ENCODE measurements at regions not wholly inside any gene's neighbourhood (a gene's known extent, or its start where the extent isn't known, plus 50 kb on each side); places are given as distances from the start of the nearest gene placed in this dataset.
A peak's percentile ranks its signal among the peaks of the same experiment; 100 is the strongest.
"Not testable (repeated sequence)": the region's sequence is repeated elsewhere in the genome, so short reads cannot be mapped to it uniquely, and the experiment has no call there.

DNA sequence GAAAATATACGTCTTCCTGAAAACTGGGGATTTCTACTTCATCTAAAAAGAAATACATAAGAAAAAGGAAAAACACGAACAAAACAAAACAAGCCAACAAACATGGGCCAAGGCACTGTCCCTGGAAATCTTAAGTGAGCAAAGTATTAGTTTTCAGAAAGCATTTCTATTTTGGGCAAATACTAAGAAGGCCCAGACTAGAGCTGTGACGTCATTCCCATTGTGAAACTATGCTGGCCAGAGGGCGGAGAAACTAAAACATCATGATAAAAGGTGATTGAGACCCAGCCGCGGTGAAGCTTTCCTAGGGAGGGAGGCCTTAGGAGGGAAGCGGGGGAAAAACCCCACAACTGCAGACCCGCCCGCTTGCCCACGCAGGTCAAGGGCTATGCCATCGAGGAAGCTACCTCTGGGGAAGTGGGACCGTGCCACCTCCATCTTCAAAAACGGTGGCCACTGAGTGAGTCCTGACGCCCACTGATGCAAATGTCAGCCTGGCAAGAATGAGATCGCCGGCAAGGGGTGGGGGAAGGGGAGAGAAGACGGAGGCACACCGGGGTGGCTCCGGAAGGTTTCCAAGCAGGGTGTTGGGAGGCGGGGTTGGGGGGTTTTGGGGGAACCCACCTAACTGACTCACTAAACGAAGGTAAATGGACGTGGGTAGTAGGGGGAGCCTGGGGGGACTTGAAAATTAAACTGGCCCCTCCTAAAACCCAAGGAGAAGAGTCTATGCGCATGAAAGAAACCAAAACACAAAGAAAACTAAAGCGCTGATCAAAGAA lies 1504.6 kb upstream of the DEFB115 start:
- H3K27ac Mint-ChIP-seq; DNase-seq; H3K4me1 Mint-ChIP-seq (ENCODE audit: low read depth in 2 of 2); ATAC-seq (replicated peaks); H3K36me3 Mint-ChIP-seq (ENCODE audit: insufficient read depth): not testable (repeated sequence)
- Mint-ChIP-seq H3K27me3 (peaks cover 0 to 22% of the 10 kb centered on the region in 2 donors), H3K4me3 (peak overlapping the region in 1 of 2 donors; percentile 18), H3K9me3 (peaks cover 27 to 39% of the 10 kb centered on the region in 2 donors)

DNA sequence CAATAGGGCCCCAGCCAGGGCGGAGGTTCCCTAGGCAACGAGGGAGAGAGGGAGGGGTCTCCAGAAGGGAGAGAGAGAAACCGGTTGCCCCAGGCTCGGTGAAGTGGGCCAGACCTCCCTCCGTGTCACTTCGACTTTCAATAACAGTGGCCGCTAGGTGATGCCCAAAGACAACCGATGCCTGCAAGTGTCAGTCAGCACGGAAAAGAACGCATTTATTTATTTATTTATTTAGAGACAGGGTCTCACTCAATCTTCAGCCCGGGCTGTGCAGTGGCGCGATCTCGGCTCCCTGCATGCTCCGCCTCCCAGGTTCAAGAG lies 1504.1 kb upstream of the DEFB115 start:
- DNase-seq; ATAC-seq (replicated peaks); H3K4me3 Mint-ChIP-seq; H3K4me1 Mint-ChIP-seq (ENCODE audit: low read depth in 2 of 2); H3K27ac Mint-ChIP-seq; H3K36me3 Mint-ChIP-seq (ENCODE audit: insufficient read depth): not testable (repeated sequence)
- Mint-ChIP-seq H3K27me3 (peaks cover 0 to 22% of the 10 kb centered on the region in 2 donors), H3K9me3 (peaks cover 27 to 39% of the 10 kb centered on the region in 2 donors)

DNA sequence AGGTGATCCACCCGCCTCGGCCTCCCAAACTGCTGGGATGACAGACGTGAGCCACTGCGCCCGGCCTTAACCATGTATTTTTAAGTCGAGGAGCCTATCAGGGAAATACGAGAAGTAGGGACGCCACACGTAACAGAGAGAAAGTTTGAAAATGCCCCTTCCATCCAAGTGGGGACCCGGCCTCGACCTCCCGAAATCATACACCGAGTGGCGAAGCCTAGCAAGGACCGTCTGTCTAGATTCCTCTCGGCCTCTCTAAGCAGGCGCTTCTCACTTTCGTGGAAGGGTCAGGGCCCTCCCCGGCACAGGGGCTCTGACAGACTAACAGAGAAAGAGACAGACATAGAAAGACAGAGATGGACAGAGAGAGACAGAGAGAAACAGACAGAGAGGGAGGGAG lies 1503.6 kb upstream of the DEFB115 start:
- H3K4me3 Mint-ChIP-seq; DNase-seq; H3K36me3 Mint-ChIP-seq (ENCODE audit: insufficient read depth); H3K27ac Mint-ChIP-seq; H3K4me1 Mint-ChIP-seq (ENCODE audit: low read depth in 2 of 2); ATAC-seq (replicated peaks): not testable (repeated sequence)
- peaks cover 27 to 39% of the 10 kb centered on the region in 2 donors for H3K9me3 Mint-ChIP-seq
- peaks cover 0 to 22% of the 10 kb centered on the region in 2 donors for H3K27me3 Mint-ChIP-seq

DNA sequence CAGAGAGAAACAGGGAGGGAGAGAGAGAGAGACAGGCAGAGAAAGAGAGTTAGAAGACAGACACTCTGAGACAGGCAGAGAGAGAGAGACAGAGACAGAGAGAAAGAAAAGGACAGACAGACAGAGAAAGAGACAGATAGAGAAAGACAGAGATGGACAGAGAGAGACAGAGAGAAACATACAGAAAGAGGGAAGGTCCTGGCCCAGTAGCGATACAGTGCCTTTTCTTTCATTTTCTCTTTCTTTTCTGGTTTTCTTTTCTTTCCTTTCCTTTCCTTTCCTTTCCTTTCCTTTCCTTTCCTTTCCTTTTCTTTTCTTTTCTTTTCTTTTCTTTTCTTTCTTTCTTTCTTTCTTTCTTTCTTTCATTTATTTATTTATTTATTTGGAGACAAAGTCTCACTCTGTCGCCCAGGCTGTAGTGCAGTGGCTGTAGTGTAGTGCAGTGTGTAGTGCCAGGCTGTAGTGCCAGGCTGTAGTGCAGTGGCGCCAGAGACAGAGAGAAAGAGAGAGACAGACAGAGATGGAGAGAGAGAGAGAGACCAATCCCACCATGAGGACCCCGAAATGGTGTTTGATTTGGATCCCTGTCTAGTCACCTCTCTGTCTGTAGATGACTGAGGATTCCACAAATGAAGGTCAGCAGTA lies 1501.5 kb upstream of the DEFB115 start:
- H3K9me3 Mint-ChIP-seq = peaks cover 27 to 37% of the 10 kb centered on the region in 2 donors
- H3K4me1 Mint-ChIP-seq (ENCODE audit: low read depth in 2 of 2); H3K4me3 Mint-ChIP-seq; DNase-seq; ATAC-seq (replicated peaks); H3K36me3 Mint-ChIP-seq (ENCODE audit: insufficient read depth); H3K27ac Mint-ChIP-seq: not testable (repeated sequence)
- H3K27me3 Mint-ChIP-seq = peaks cover 0 to 22% of the 10 kb centered on the region in 2 donors

DNA sequence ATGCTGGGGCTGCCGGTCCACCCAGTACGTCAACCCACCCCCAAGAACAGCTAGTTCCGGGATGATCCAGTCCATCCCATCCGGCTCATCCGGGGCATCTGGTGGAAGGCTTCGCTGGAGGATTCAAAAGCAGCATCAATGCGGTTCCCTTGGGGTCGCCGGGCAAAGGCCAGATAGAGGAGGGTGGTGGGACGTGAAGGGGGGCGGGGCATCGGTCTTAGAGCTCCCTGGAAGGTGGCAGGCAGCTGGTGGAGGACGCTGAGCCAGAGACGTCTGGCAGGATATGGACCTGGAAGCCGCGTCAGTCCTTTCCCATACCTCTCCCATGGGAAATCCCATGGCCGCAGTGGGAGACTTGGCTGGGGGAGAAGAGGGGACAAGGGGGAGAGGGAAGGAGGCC lies 1500.8 kb upstream of the DEFB115 start:
- DNase-seq (no peak), ATAC-seq (replicated peaks) (no peak)
- Mint-ChIP-seq H3K27ac (no peak overlapping the region), H3K9me3 (peaks cover 21 to 31% of the 10 kb centered on the region in 2 donors), H3K4me1 (ENCODE audit: low read depth in 2 of 2) (peaks cover 0 to 5% of the 10 kb centered on the region in 2 donors), H3K4me3 (no peak overlapping the region), H3K36me3 (ENCODE audit: insufficient read depth) (no peaks in the 10 kb centered on the region), H3K27me3 (peaks cover 0 to 15% of the 10 kb centered on the region in 2 donors)

DNA sequence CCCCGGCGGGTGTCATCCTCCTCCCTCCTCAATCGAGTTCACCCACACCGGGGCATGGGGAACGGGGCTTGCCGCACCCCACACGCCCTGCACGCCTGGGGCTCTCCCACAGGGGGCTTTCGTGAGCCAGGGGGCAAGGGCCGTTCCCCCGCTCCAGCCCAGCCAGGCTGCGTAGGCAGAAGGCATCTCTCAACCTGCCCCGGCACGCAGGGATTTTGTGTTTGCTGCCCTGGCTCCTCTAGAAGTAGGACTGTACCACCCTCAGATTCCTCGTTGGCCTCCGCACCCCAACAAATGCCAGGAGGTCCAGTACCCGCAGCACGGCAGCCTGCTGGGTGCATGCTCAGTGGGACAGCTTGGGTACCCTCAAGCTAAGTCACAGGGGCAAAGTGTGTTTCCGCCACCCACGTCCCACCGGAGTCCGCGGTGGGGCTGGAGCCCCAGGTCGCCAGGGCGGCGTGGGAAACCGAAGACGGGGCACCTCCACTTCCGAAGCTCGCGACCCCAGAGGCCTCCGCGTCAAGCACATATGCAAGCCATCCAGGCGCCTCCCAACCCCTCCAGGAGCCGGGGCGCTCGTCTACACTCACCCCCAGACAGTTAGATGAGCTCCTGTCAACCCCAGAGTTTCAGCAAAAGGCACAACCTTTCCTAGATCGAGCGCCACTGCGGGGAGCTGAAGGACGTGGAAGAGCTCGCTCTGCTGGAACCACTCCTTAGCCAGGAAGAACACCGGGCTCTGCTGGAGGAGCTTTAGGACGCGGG lies 1495.7 kb upstream of the DEFB115 start:
- DNase-seq; ATAC-seq (replicated peaks); H3K4me1 Mint-ChIP-seq (ENCODE audit: low read depth in 2 of 2); H3K9me3 Mint-ChIP-seq; H3K4me3 Mint-ChIP-seq; H3K36me3 Mint-ChIP-seq (ENCODE audit: insufficient read depth); H3K27ac Mint-ChIP-seq; H3K27me3 Mint-ChIP-seq: not testable (repeated sequence)

DNA sequence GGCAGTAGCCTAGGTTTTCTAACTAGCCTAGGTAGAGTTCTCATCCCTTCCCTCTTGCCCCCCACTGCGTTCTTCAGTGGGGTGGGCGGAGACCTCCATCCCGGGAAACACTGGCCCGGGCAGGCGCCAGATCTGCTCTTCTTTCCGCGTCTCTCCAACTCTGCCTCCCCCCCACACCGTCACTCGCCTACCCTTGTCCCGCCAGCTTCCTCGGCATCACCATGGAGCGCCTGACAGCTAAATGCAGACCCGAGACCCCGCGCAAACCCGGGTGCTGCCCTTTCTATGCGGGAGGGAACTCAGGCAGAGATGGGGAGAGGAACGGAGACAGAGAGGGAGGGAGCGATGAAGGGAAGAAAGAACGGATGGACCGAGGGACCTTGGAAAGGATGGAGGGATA lies 1494.8 kb upstream of the DEFB115 start:
- ATAC-seq (replicated peaks) (no peak), DNase-seq (no peak)
- H3K4me1 Mint-ChIP-seq (ENCODE audit: low read depth in 2 of 2) = no peaks in the 10 kb centered on the region
- H3K36me3 Mint-ChIP-seq (ENCODE audit: insufficient read depth) = no peaks in the 10 kb centered on the region
- no peaks in the 10 kb centered on the region for H3K27me3 Mint-ChIP-seq
- no peak overlapping the region for H3K27ac Mint-ChIP-seq
- H3K9me3 Mint-ChIP-seq = peaks cover 2 to 9% of the 10 kb centered on the region in 2 donors
- H3K4me3 Mint-ChIP-seq = no peak overlapping the region

DNA sequence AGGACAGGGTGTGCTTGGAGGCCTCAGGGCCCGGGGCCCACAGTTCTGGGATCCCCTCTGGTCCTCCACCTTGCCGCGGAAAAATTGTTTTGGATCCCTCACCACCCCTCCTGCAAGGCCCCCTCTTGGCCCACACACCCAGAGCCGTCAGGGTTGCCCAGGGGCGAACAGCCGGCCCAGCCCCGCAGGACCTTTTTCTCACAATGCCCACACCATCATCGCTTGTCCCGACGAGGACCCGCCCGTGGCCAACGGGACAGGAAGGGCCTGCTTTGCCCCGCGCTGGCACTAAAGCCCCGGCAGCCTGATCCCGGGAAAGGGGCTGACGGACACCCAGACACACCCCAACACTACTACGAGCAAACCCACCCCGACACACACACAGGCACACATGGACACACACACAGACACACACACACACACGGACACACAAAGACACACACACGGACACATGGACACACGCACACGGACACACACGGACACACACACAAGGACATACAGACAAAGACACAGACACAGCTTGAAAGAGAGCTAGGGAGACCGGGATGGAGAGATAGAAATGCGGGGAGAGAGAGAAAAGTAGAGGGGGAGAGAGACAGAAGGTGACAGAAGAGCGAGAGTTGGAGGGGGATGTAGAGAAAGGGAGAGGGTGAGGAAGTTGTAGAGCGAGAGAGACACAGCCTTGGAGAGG lies 1493.5 kb upstream of the DEFB115 start:
- ATAC-seq (replicated peaks) = no peak
- H3K36me3 Mint-ChIP-seq (ENCODE audit: insufficient read depth) = no peaks in the 10 kb centered on the region
- H3K27me3 Mint-ChIP-seq = no peaks in the 10 kb centered on the region
- DNase-seq = no peak
- no peak overlapping the region for H3K27ac Mint-ChIP-seq
- H3K9me3 Mint-ChIP-seq = peaks cover 2 to 9% of the 10 kb centered on the region in 2 donors
- H3K4me1 Mint-ChIP-seq (ENCODE audit: low read depth in 2 of 2) = no peaks in the 10 kb centered on the region
- H3K4me3 Mint-ChIP-seq = no peak overlapping the region

DNA sequence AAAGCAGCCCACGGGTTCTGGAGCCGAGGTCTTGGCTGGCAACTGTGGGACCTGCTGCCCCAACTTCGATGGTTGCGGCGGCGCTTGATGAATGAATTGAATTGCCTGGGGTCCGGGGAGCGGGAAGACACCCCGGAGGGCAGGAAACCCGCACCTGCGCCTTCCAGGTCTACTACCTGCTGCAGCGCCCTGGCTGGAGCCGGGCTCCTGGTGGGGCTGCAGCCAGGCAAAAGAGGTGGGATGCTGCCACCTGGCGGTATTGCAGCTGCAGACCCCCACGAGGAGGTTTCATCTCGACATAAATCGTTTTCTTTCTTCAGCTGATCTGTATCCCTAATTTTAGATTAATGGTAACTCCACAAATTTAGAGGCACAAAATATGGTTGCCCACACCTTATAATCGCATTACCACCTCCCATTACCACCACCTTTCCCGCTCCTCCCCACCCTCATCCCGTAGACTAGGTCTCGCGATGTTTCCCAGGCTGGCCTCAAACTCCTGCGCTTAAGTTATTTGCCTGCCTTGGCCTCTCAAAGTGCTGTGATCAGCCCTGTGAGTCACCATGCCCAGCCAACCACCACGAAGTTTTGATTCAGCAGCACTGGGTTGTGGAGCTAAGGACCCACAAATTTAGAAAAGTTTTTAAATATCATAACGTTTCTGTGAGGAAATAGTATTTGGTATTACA lies 1492.4 kb upstream of the DEFB115 start:
- H3K4me3 Mint-ChIP-seq = not testable (repeated sequence)

DNA sequence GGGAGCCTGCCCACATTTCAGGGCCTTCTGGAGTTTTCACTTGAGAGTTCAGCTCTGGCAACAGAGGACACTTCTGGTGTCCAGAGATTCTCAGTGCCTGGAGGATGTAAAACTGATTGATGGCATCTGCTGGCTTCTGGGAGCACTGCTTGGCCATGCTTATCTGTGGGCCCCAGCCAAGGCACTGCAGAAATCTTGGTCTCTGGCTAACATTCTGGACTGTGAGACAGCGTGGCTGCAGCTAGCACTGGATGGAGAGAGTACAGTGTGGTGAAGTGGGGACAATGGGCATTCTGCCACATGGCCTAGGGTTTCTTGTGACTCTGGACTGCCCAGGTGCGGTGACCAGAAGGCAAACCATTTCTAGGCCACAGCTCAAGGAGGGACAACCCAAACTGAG lies 1479.4 kb upstream of the DEFB115 start:
- H3K27ac Mint-ChIP-seq; H3K27me3 Mint-ChIP-seq; H3K4me3 Mint-ChIP-seq; ATAC-seq (replicated peaks); H3K4me1 Mint-ChIP-seq (ENCODE audit: low read depth in 2 of 2); H3K36me3 Mint-ChIP-seq (ENCODE audit: insufficient read depth); DNase-seq: not testable (repeated sequence)
- peaks cover 0 to 26% of the 10 kb centered on the region in 2 donors for H3K9me3 Mint-ChIP-seq

More for the DNA sequence above, 1492.4 kb upstream of the DEFB115 start:
- not testable (repeated sequence) for H3K27me3 Mint-ChIP-seq; H3K36me3 Mint-ChIP-seq (ENCODE audit: insufficient read depth); H3K4me1 Mint-ChIP-seq (ENCODE audit: low read depth in 2 of 2); DNase-seq; H3K27ac Mint-ChIP-seq; ATAC-seq (replicated peaks); H3K9me3 Mint-ChIP-seq

DNA sequence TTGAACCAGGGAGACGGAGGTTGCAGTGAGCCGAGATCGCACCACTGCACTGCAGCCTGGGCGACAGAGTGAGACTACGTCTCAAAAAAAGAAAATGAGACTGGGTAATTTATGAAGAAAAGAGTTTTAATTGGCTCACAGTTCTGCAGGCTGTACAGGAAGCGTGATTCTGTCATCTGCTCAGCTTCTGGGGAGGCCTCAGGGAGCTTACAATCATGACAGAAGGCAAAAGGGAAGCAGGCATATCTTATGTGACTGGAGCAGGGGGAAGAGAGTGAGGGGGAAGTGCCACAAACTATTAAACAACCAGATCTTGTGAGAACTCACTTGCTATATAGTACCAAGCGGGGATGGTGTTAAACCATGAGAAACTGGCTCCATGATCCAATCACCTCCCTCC lies 1476.2 kb upstream of the DEFB115 start:
- not testable (repeated sequence) for ATAC-seq (replicated peaks); H3K4me1 Mint-ChIP-seq (ENCODE audit: low read depth in 2 of 2); H3K27me3 Mint-ChIP-seq; H3K4me3 Mint-ChIP-seq; H3K27ac Mint-ChIP-seq; DNase-seq; H3K36me3 Mint-ChIP-seq (ENCODE audit: insufficient read depth)
- H3K9me3 Mint-ChIP-seq = peaks cover 0 to 36% of the 10 kb centered on the region in 2 donors

DNA sequence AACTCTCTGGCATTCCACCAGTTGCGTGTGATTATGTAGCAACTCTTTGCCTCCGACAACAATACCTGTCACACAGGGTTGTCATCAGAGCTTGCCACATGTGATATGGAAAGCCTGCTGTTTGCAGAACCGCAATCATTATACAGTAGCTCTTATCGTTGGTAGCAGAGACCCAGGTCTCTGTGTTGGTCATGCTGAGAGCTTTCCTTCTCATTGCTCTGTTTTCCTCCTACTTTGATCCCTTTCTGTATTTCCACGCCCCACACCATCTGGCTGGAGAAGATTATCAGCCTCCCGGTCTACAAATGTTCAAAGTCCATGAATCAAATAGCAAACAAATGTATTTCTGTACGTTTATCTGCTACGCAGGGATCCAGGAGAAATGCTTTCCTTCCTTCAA lies 1475.6 kb upstream of the DEFB115 start:
- not testable (repeated sequence) for DNase-seq; H3K4me3 Mint-ChIP-seq; H3K27me3 Mint-ChIP-seq; ATAC-seq (replicated peaks); H3K36me3 Mint-ChIP-seq (ENCODE audit: insufficient read depth); H3K27ac Mint-ChIP-seq; H3K4me1 Mint-ChIP-seq (ENCODE audit: low read depth in 2 of 2)
- peaks cover 4 to 43% of the 10 kb centered on the region in 2 donors for H3K9me3 Mint-ChIP-seq

DNA sequence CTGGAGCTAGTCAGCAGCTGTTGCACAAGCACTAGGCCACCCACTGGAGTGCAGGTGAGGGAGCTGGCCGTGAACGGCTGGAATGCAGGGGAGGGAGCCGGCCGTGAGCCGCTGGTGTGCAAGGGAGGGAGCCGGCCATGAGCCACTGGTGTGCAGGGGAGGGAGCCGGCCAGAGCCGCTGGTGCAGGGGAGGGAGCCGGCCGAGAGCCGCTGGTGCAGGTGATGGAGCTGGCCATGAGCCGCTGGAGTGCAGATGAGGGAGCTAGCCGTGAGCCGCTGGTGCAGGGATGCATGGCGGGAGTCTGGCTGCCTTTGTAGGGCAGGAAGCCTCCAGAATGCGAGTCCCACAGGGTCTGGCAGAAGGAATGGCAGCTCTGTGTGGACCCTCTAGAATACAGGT lies 1470.0 kb upstream of the DEFB115 start:
- H3K36me3 Mint-ChIP-seq (ENCODE audit: insufficient read depth); H3K4me1 Mint-ChIP-seq (ENCODE audit: low read depth in 2 of 2); DNase-seq; H3K4me3 Mint-ChIP-seq; H3K27me3 Mint-ChIP-seq; ATAC-seq (replicated peaks); H3K27ac Mint-ChIP-seq: not testable (repeated sequence)
- peaks cover 9 to 35% of the 10 kb centered on the region in 2 donors for H3K9me3 Mint-ChIP-seq

Data from effector memory CD8-positive, alpha-beta T cell (primary cell).